Endothelial cell of umbilical vein (primary cell): ENCODE measurements at regions not wholly inside any gene's neighbourhood (a gene's known extent, or its start where the extent isn't known, plus 50 kb on each side); places are given as distances from the start of the nearest gene placed in this dataset.
"Not testable (repeated sequence)": the region's sequence is repeated elsewhere in the genome, so short reads cannot be mapped to it uniquely, and the experiment has no call there.

ENCODE experiments used
- BruUV-seq: library from RNA; stranded (reverse); fragments of 400-500 nt; replicated peaks from 2 replicates; lab custom pipeline; 2021; lab: Mats Ljungman, UMichigan
- CTCF ChIA-PET: fragments of 300-600, 350-600 bp; sonication (Branson Sonifier 250); formaldehyde crosslinking; loops from one replicate; lab custom pipeline; 2021; ENCODE audit warnings: antibody characterized with exemption, inconsistent platforms; lab: Charles Lee
- POLR2A ChIA-PET: fragments of 300-600, 350-600 bp; sonication (Branson Sonifier 250); formaldehyde crosslinking; loops from one replicate; lab custom pipeline; 2021; ENCODE audit warnings: antibody characterized with exemption, inconsistent platforms; lab: Charles Lee
- DNase-seq: peaks from one replicate; pipeline ENCODE4 v3.0.0-alpha.2; 2011; ENCODE audit warnings: low read depth, low spot score
- FAIRE-seq: peaks from 2 replicates; lab custom pipeline; 2011; peaks lifted over from hg19 to GRCh38; lab: Jason Lieb, UNC
- H2AFZ ChIP-seq: 2 replicates; pipeline ENCODE4 v1.6.0; 2012; ENCODE audit warnings: low read depth, low read length, control low read depth, inconsistent platforms
- H3K27ac ChIP-seq: 2 replicates; pipeline ENCODE4 v1.5.1; 2011; ENCODE audit warnings: low read depth, mild to moderate bottlenecking, control low read depth, low read length, moderate library complexity; ENCODE audit not compliant: insufficient read depth
- H3K27me3 ChIP-seq, 2 experiments: 2 replicates each; pipeline versions ENCODE4 v1.6.0 to v1.6.1; 2011; ENCODE audit warnings: low read length in 2 of 2, mixed read lengths in 1 of 2; ENCODE audit not compliant: control insufficient read depth in 2 of 2, insufficient read depth in 2 of 2
- H3K36me3 ChIP-seq, 2 experiments: 2 replicates in 1 of 2; 3 replicates in 1 of 2; pipeline ENCODE4 v1.5.1; 2011; ENCODE audit warnings: low read length in 2 of 2, mild to moderate bottlenecking in 1 of 2, moderate library complexity in 1 of 2; ENCODE audit not compliant: control insufficient read depth in 2 of 2, insufficient read depth in 2 of 2; ENCODE audit errors: extremely low read depth in 1 of 2
- H3K4me1 ChIP-seq: 3 replicates; pipeline ENCODE4 v1.5.1; 2011; ENCODE audit warnings: mild to moderate bottlenecking, low read length; ENCODE audit not compliant: control insufficient read depth, insufficient read depth; ENCODE audit errors: extremely low read depth
- H3K4me2 ChIP-seq: 2 replicates; pipeline ENCODE4 v1.6.1; 2011; ENCODE audit warnings: low read length, control low read depth, mixed read lengths; ENCODE audit not compliant: insufficient read depth
- H3K4me3 ChIP-seq, 3 experiments: fragments of 200-600 bp in 1 of 3; sonication (generic), shearing (Covaris generic) in 1 of 3; replicated peaks in 1 of 3; 2 replicates each; pipeline ENCODE4 v1.5.1; 2011 to 2016; ENCODE audit warnings: control low read depth in 3 of 3, low read length in 3 of 3, mild to moderate bottlenecking in 2 of 3, inconsistent platforms in 1 of 3, low read depth in 1 of 3, moderate library complexity in 1 of 3; ENCODE audit not compliant: insufficient read depth in 1 of 3
- H3K79me2 ChIP-seq: 2 replicates; pipeline ENCODE4 v1.6.0; 2012; ENCODE audit warnings: low read length, inconsistent platforms; ENCODE audit not compliant: control insufficient read depth, insufficient read depth
- H3K9ac ChIP-seq: replicated peaks from 2 replicates; pipeline ENCODE3; 2011; ENCODE audit warnings: low read length, control low read depth; ENCODE audit not compliant: insufficient read depth; ENCODE audit errors: extremely low read depth
- H3K9me1 ChIP-seq: replicated peaks from 3 replicates; pipeline ENCODE4 v1.6.0; 2011; ENCODE audit warnings: mild to moderate bottlenecking, low read length; ENCODE audit not compliant: control insufficient read depth, insufficient read depth; ENCODE audit errors: extremely low read depth
- H3K9me3 ChIP-seq: replicated peaks from 2 replicates; pipeline ENCODE4 v1.5.1; 2012; ENCODE audit warnings: low read length, inconsistent platforms; ENCODE audit not compliant: control insufficient read depth, insufficient read depth
- H4K20me1 ChIP-seq: replicated peaks from 2 replicates; pipeline ENCODE3; 2011; ENCODE audit warnings: mild to moderate bottlenecking, low read length; ENCODE audit not compliant: control insufficient read depth, insufficient read depth; ENCODE audit errors: extremely low read depth
- EZH2 ChIP-seq: IDR thresholded peaks from 2 replicates; pipeline ENCODE4 v1.6.1; 2012; ENCODE audit warnings: borderline replicate concordance, low read depth, mild to moderate bottlenecking, moderate library complexity, low read length, inconsistent platforms; ENCODE audit not compliant: severe bottlenecking
- FOS ChIP-seq: IDR thresholded peaks from 2 replicates; pipeline ENCODE4 v1.6.1; 2011; ENCODE audit warnings: mild to moderate bottlenecking, low read length, moderate library complexity, borderline replicate concordance; ENCODE audit not compliant: insufficient read depth
- GATA2 ChIP-seq: IDR thresholded peaks from 2 replicates; pipeline ENCODE4 v1.7.0; 2011; ENCODE audit warnings: low read depth, mild to moderate bottlenecking, moderate library complexity, mixed read lengths, low read length; ENCODE audit not compliant: insufficient read length, insufficient read depth
- POLR2A ChIP-seq: IDR thresholded peaks from 2 replicates; pipeline ENCODE4 v1.6.1; 2012; ENCODE audit warnings: low read depth, mild to moderate bottlenecking, control low read depth, low read length
- POLR2AphosphoS5 ChIP-seq: IDR thresholded peaks from 2 replicates; pipeline ENCODE4 v1.6.1; 2012; ENCODE audit warnings: low read depth, mild to moderate bottlenecking, control low read depth, low read length, moderate library complexity; ENCODE audit not compliant: insufficient read depth
- dilution Hi-C: fragments of 300-500 bp; cut with MboI; formaldehyde crosslinking; loops from one replicate; pipeline ENCODE4 v1.15.0; 2019; ENCODE audit warnings: low sequenced_read_pairs; ENCODE audit not compliant: extremely low pct_ligation_motif_present
- intact Hi-C: fragments of 100-400 bp; cut with micrococcal nuclease; formaldehyde crosslinking; loops from one replicate; pipeline ENCODE4 v1.10.0; 2022
- TF ChIP-seq, protein P1 (sequence below), 2 donors: IDR thresholded peaks; 1 replicate in 1 of 2; 2 replicates in 1 of 2; pipeline ENCODE4 v1.5.1; 2011; ENCODE audit warnings: low read length in 2 of 2, mild to moderate bottlenecking in 2 of 2, moderate library complexity in 2 of 2, control low read depth in 1 of 2, inconsistent platforms in 1 of 2, low read depth in 1 of 2; ENCODE audit not compliant: insufficient read depth in 1 of 2; ENCODE audit errors: extremely low read depth in 1 of 2

DNA sequence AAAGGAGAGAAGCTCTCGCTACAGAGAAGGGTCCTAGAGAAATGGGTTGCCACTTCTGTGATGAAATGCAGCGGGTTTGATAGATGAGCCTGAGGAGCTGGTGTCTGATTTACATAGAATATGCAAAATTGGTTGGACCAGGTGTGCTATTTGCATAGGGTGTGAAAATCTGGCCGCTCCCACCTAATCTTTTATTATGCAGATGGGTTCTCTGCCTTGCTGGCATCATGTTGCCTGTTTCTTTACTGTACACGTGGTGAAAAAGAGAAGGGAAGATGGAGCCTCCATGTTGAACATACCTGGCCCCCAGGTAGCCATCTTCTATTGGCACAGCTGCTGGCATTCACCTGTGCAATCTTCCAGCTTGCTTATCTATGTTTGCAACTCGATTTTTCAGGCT is 212.2 kb downstream of the ANKRD7 start:
- Histone ChIP-seq H4K20me1 (no peaks in the 10 kb centered on the region), H3K27me3 (no peaks in the 10 kb centered on the region), H2AFZ (no peak overlapping the region), H3K27ac (no peak overlapping the region), H3K36me3 (no peaks in the 10 kb centered on the region), H3K9me3 (no peaks in the 10 kb centered on the region), H3K79me2 (no peaks in the 10 kb centered on the region), H3K4me2 (no peak overlapping the region), H3K9me1 (no peaks in the 10 kb centered on the region), H3K4me1 (no peaks in the 10 kb centered on the region), H3K4me3 (no peak overlapping the region), H3K9ac (no peak overlapping the region)
- dilution Hi-C loops (no loop called here), intact Hi-C loops (no loop called here)
- CTCF ChIA-PET, result interaction anchor here (1.2 kb wide), 1 partner anchor 11 kb away, joined by 3 read pairs; no protein-coding TSS in a partner anchor
- BruUV-seq, result no TSS peak
- no peak for FAIRE-seq
- TF ChIP-seq, protein P1, sequence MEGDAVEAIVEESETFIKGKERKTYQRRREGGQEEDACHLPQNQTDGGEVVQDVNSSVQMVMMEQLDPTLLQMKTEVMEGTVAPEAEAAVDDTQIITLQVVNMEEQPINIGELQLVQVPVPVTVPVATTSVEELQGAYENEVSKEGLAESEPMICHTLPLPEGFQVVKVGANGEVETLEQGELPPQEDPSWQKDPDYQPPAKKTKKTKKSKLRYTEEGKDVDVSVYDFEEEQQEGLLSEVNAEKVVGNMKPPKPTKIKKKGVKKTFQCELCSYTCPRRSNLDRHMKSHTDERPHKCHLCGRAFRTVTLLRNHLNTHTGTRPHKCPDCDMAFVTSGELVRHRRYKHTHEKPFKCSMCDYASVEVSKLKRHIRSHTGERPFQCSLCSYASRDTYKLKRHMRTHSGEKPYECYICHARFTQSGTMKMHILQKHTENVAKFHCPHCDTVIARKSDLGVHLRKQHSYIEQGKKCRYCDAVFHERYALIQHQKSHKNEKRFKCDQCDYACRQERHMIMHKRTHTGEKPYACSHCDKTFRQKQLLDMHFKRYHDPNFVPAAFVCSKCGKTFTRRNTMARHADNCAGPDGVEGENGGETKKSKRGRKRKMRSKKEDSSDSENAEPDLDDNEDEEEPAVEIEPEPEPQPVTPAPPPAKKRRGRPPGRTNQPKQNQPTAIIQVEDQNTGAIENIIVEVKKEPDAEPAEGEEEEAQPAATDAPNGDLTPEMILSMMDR (IDR thresholded peaks at IDR 0.05; ENCODE audit: extremely low read depth in 1 of 2, insufficient read depth in 1 of 2, low read depth in 1 of 2, low read length in 2 of 2), result no peak
- TF ChIP-seq POLR2A (no peak), FOS (no peak), EZH2 (no peak), GATA2 (no peak), POLR2AphosphoS5 (no peak)
- POLR2A ChIA-PET, result no interaction called here
- DNase-seq, result no peak

DNA sequence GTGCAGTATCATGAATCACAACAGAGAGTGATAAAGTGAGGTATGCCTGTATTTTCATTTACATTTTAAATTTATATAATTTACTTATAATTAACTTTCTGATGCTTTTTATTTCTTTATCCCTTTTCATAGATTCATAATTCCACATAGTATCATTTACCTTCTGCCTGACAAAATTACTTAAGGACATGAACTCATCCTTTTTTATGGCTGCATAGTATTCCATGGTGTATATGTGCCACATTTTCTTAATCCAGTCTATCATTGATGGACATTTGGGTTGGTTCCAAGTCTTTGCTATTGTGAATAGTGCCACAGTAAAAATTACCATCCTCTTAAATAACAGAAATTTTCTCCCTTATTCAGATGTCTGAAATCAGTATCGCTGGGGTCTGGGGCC is 224.5 kb downstream of the ANKRD7 start:
- CTCF ChIA-PET, H3K27ac ChIP-seq, intact Hi-C loops, dilution Hi-C loops, H3K4me2 ChIP-seq, POLR2A ChIA-PET, H3K79me2 ChIP-seq, H3K4me1 ChIP-seq, H3K36me3 ChIP-seq, H4K20me1 ChIP-seq, H2AFZ ChIP-seq, FAIRE-seq, H3K9me1 ChIP-seq, H3K9ac ChIP-seq, H3K4me3 ChIP-seq, H3K27me3 ChIP-seq, H3K9me3 ChIP-seq, DNase-seq, BruUV-seq: not testable (repeated sequence)
